HG03135 (cell line): ENCODE measurements at regions not wholly inside any gene's neighbourhood (a gene's known extent, or its start where the extent isn't known, plus 50 kb on each side); places are given as distances from the start of the nearest gene placed in this dataset.
A peak's percentile ranks its signal among the peaks of the same experiment; 100 is the strongest.
"Not testable (repeated sequence)": the region's sequence is repeated elsewhere in the genome, so short reads cannot be mapped to it uniquely, and the experiment has no call there.

Experiments
- ATAC-seq: cut with Tn5 transposase; IDR thresholded peaks from one replicate; pipeline ENCODE4 v1.9.1; 2021; ENCODE audit warnings: mild to moderate bottlenecking, moderate library complexity; ENCODE audit not compliant: unreplicated experiment

GRCh38 chr6:11851387-11851786 is 72.8 kb upstream of the ADTRP start:
- no peak for ATAC-seq

GRCh38 chr6:11848852-11849731 is 70.5 kb upstream of the ADTRP start:
- no peak for ATAC-seq

GRCh38 chr6:11848346-11848651 is 69.7 kb upstream of the ADTRP start:
- no peak for ATAC-seq

GRCh38 chr6:11847515-11848345 is 69.1 kb upstream of the ADTRP start:
- ATAC-seq = no peak

GRCh38 chr6:11847068-11847467 is 68.5 kb upstream of the ADTRP start:
- ATAC-seq = not testable (repeated sequence)

- ATAC-seq = no peak
Observed at GRCh38 chr6:11845664-11846577, 67.3 kb upstream of the ADTRP start.

GRCh38 chr6:11842795-11843194 is 64.2 kb upstream of the ADTRP start:
- not testable (repeated sequence) for ATAC-seq

GRCh38 chr6:11835065-11835464 is 56.5 kb upstream of the ADTRP start:
- ATAC-seq = no peak

GRCh38 chr6:11833626-11834592 is 55.3 kb upstream of the ADTRP start:
- ATAC-seq = peak; percentile 78

GRCh38 chr6:11831653-11832052 is 53.0 kb upstream of the ADTRP start:
- ATAC-seq = no peak

- no peak for ATAC-seq
Observed at GRCh38 chr6:11830520-11830919, 51.9 kb upstream of the ADTRP start.

GRCh38 chr6:11830105-11830504 is 51.5 kb upstream of the ADTRP start:
- no peak for ATAC-seq

- no peak for ATAC-seq
Observed at GRCh38 chr6:11828262-11828870, 49.8 kb upstream of the ADTRP start.
